ENCODE measurements at regions not wholly inside any gene's neighbourhood (a gene's known extent, or its start where the extent isn't known, plus 50 kb on each side); places are given as distances from the start of the nearest gene placed in this dataset.

GRCh38 chr11:69964247-69964643 lies 113.9 kb upstream of the ANO1 start:
- Histone ChIP-seq H2BK12ac (ENCODE audit: insufficient read length, low read depth, low read length) (no peak overlapping the region), H3K56ac (ENCODE audit: insufficient read length, low read depth, low read length) (no peak overlapping the region), H4K5ac (ENCODE audit: insufficient read length, low read depth, low read length) (no peak overlapping the region), H3K9ac (ENCODE audit: extremely low read depth, insufficient read length, low read length) (no peak overlapping the region), H3K23ac (ENCODE audit: insufficient read length, low read depth, low read length) (no peak overlapping the region), H3K14ac (ENCODE audit: insufficient read depth, low read length) (no peak overlapping the region), H2BK120ac (ENCODE audit: low read depth, low read length, poor library complexity, severe bottlenecking) (no peak overlapping the region), H3K23me2 (ENCODE audit: insufficient read length, low read depth, low read length, poor library complexity, severe bottlenecking) (no peaks in the 10 kb centered on the region), H3K4me2 (ENCODE audit: insufficient read depth, insufficient read length, low read length) (no peak overlapping the region), H2AFZ (ENCODE audit: low read length) (no peak overlapping the region), H2AK5ac (ENCODE audit: insufficient read length, low read length) (no peak overlapping the region), H2BK20ac (ENCODE audit: low read depth, low read length, poor library complexity, severe bottlenecking) (no peak overlapping the region), H3K27ac (ENCODE audit: insufficient read length, low read depth, low read length) (no peak overlapping the region), H4K20me1 (ENCODE audit: control insufficient read depth, insufficient read depth, insufficient read length) (no peaks in the 10 kb centered on the region), H4K8ac (replicated peaks; ENCODE audit: insufficient read length, low read depth, low read length) (no peak overlapping the region), H3K4me1 (ENCODE audit: insufficient read depth, low read length) (no peaks in the 10 kb centered on the region; the same call in 1 of the 2 replicates), H3K4ac (ENCODE audit: low read depth, low read length) (no peak overlapping the region), H2BK15ac (ENCODE audit: low read depth, low read length) (no peak overlapping the region), H3K9me3 (ENCODE audit: control insufficient read depth, low read depth, low read length) (no peaks in the 10 kb centered on the region), H2BK5ac (ENCODE audit: insufficient read length, low read length) (no peak overlapping the region), H3K79me2 (ENCODE audit: insufficient read depth, low read length) (no peaks in the 10 kb centered on the region), H3K79me1 (ENCODE audit: insufficient read depth, low read depth, low read length, poor library complexity, severe bottlenecking) (no peaks in the 10 kb centered on the region), H4K91ac (ENCODE audit: insufficient read length, low read depth, low read length) (no peak overlapping the region), H3K18ac (ENCODE audit: insufficient read length, low read depth, low read length) (no peak overlapping the region), H3T11ph (ENCODE audit: low read length) (no peak overlapping the region), H3K27me3 (ENCODE audit: insufficient read depth, low read length) (no peaks in the 10 kb centered on the region; the same call in 1 of the 2 replicates)
- H3K36me3 Mint-ChIP-seq (ENCODE audit: insufficient read depth in 1 of 3, low read depth in 3 of 3) = 0 out of 7 replicates have a peak, but pooled peaks cover 0 to 4% (median 0%) of the 10 kb centered on the region in 3 experiments
- H3K4me1 Mint-ChIP-seq = peaks cover 35 to 42% of the 10 kb centered on the region in 2 experiments
- DNase-seq = no peak
- TF ChIP-seq CTCF (conservative IDR thresholded peaks at IDR 0.05) = no peak
- WGBS (ENCODE audit: extremely low coverage, insufficient read length, low lambda C conversion rate) = no CpG with 5 or more reads among the region's 6 CpGs
- peaks cover 6% of the 10 kb centered on the region for H3K27me3 Mint-ChIP-seq (ENCODE audit: low read depth)
- peaks cover 0 to 9% of the 10 kb centered on the region in 2 experiments; a peak in 1 of 5 replicates for H3K9me3 Mint-ChIP-seq
- H3K4me3 Mint-ChIP-seq = no peak overlapping the region
- peak overlapping the region in 1 of 3 experiments; percentile 15; a peak in 1 of 7 replicates for H3K27ac Mint-ChIP-seq
